Left ventricle myocardium superior (tissue), 1 donor: ENCODE measurements at regions not wholly inside any gene's neighbourhood (a gene's known extent, or its start where the extent isn't known, plus 50 kb on each side); places are given as distances from the start of the nearest gene placed in this dataset.
A peak's percentile ranks its signal among the peaks of the same experiment; 100 is the strongest.

Source experiments
- ATAC-seq: fragments of 200-7000 bp; cut with Tn5 transposase; one replicate; pipeline ENCODE4 v1.9.1; 2020; ENCODE audit warnings: mild to moderate bottlenecking, moderate library complexity
- DNase-seq: peaks from one replicate; pipeline ENCODE4 v3.0.0-alpha.2; 2020
- intact Hi-C: fragments of 100-400 bp; cut with micrococcal nuclease; formaldehyde crosslinking; loops from one replicate; pipeline ENCODE4 v1.11.0; 2022
- donor health status: DM: no; HTN: yes; CAD: no; lungs with severe emphysema.

DNA sequence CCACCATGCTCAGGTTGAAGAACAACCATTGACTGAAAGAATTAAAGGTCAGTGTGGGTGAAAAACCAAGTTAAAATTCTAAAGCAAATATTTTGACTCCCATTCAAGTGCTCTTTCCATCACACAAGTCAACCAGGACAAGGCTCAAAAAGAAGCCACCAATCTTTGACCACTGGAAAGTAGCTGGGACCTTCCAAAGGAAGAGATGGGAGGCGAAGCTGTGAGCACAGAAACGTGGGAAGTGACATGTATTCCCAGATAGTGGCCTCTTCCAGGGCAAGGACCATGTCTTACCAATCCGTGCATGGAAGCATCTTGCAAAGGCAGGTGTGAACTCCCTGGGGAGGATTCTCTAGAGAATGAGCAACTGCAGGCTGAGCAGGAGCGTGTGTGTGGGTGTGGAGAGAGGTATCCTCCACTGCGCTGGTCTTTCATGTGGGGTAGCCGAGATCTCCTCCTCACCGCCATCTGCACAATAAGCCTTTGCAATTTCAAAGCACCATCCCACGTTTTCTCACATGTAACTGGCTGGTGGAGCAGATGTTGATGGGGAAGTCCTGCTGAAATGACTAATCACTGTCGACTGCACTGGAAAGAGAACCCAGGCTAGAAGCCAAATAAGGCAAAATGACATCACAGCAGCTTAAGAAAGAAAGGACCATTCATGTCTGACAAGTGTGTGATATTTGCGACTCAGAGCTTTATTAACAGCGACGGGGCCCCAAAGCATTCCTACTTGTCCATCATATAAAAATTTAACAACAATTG, 189.4 kb upstream of the RREB1 start:
- intact Hi-C loops = no loop called here
- ATAC-seq = peak; percentile 8
- no peak for DNase-seq

DNA sequence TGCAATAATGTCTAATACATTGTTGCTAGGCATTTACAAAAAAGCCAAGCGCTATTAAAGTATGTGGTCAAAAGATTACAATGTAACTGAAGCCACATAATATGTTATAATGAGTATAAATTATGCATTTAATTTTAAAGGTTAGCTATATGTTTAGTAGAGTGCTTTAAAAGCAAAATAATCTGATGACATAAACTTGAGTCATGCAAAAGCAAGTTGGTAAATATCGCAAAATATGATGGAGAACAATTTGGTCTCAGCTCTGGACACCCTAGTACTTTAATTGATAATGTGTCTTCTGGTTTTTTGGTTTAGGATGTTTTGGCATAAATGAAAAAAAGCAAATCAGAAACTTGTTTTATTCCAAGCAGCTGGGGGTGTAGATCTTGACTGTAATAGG, 188.6 kb upstream of the RREB1 start:
- ATAC-seq = no peak
- intact Hi-C loops = no loop called here
- no peak for DNase-seq

DNA sequence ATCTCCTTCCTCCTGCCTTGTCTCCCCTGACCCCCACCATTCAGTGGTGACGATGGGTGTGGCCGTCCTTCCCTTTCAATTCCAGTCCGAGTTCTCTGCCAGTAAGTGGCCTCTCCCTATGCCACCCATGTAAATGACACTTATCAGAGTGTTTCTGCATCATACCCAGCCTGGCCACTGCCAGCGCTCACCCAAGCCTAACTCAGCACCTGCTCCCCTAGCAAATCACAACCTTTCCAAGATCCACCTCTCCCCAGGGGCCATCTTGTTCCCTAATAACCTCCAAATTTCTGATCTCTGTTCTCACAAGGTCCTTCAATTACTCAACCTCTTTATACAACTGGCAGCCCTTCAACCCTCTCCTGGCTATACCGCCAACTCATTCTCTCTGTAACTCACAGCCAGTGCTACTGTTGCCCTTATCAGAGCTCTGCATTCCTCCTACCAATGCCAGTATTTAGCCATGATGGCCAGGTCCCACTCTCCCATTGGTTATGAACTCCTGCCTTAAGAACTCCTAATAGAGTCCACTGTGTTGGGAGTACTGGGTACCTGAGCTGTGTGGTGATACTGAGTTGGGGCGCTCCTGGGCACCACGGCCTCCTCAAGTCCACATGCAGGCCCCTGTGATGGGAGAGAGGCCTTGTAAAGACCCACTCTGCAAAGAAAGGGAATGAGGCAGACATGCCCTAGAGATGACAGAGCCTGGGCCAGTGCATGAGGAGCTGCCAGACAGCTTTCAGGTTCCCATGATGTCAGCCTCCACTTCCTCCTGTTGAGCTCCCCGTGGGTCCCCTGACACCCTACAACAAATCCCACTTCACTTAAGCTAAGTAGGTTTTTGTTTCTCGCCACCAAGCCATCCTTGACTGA, 187.4 kb upstream of the RREB1 start:
- intact Hi-C loops = no loop called here
- ATAC-seq = peak; percentile 63
- no peak for DNase-seq

DNA sequence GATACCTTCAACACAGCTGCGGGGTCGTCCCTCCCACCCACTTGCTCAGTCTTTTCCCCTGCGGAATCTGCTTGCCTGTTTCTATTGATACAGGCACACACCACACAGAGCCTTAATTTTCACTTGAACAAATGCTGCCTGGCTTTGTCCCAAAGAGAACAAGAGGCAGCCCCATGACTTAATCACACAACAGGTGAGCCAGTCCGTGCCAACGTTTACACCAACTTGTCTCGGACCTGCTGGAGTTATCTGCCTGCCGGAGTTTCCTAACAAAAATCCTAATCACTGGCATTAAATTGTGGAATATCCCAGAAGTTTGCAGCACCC, 186.8 kb upstream of the RREB1 start:
- no peak for DNase-seq
- intact Hi-C loops = no loop called here
- ATAC-seq = no peak

DNA sequence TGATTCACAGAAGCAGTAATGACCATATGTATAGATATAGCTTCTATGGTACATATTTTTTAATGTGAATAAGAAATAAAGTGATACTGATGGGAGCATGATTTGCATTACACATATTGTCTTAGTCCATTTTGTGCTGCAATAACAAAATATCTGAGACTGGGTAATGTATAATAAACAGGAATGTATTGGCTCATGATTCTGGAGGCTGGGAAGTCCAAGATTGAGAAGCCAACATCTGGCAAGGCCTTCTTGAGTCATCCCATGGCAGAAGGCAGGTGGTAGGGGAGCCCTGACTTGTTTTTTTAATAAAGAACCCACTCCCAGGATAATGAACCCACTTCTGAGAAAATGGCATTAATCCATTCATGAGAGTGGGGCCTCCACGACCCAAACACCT, 185.6 kb upstream of the RREB1 start:
- DNase-seq (no peak), ATAC-seq (no peak)
- intact Hi-C loops = no loop called here

DNA sequence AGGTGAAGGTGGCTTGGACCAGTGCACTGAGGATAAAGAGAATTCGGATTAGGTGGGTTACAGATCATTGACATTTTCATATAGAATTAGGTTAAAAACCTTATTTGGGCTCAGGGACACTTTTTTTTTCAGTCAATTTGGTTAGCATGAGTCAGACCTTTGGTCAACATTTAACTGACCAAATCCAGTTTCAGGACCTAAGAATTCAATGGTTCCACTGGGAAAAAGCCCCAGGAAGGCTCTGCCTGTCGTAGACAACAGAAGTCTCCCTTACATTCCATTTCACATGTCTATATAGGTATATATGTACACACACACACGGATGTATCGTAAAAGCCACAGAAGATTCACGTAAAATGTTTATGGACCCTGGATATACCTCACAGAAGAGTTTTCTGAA, 184.2 kb upstream of the RREB1 start:
- DNase-seq (no peak), ATAC-seq (no peak)
- intact Hi-C loops = no loop called here

DNA sequence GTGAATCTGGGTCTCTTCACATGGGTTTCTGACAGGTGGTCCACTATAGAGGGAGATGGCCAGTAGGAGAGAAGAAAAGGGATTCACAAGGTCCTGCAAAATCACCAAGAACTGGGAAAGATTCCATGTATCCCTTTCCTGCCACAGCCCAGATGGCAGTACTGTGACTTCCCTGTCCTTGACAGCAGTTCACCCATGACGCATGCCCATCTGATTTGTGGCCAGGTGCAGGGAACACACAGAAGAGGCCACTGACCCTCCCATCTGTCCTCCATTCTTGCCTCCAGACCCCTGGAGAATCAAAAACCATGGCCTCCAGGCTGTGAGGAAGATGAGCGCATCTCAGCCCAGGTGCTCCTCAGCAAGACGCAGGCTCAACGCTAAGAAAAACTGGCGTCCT, 183.1 kb upstream of the RREB1 start:
- no peak for ATAC-seq
- intact Hi-C loops = no loop called here
- DNase-seq = no peak

DNA sequence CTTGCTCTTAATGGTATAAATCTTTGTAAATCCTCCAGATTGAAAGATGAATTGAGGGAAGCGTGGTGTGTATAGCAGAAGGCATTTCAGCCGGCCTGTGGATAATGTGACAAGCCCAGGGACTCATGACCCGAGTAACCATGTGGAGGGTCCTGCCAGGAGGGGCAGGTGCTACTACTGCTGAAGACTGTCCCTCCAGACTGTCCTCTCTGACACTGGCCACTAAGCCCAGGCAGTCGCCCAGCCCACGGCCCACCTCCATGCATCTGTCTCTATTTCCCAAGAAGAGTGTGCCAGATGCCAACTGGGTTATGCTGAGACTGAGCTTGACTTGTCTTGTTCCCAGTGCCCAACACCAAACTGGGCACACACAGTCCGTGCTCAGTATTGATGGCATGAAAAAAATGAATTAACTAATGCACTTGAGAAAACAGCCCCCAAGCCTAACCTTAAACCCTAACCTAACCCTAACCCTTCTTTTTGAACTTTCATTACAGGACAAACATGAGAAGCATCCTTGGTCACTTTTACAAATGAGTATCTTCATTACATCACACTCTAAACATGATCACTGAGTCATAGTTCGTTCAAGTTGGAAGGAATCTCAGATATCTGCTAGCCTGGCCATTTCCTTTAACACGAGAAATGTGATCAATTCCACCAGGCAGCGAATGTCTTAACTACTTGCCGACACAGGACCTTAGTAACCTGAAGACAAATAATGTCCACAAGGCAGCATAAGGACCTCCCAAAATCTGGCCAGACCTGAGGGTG, 182.2 kb upstream of the RREB1 start:
- no peak for DNase-seq
- ATAC-seq = no peak
- intact Hi-C loops = no loop called here

DNA sequence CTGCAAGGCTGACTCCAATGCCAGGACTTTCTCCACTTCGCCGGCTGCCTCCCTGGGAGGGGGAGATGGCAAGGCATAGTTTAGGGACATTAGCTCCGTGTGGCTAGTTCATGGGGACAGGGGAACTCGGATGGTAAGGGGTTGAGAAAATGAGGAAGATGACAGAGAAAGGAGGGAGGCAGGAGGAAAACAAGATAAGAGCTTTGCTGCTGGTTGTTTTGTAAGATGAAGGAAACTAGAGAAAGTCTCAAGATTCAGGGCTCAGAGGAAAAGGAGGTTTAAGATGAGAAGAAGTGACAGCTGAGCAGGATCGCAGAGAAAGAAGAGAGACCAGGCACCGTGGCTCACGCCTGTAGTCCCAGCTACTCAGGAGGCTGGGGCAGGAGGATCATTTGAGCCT, 180.9 kb upstream of the RREB1 start:
- DNase-seq = no peak
- ATAC-seq = no peak
- intact Hi-C loops = no loop called here

DNA sequence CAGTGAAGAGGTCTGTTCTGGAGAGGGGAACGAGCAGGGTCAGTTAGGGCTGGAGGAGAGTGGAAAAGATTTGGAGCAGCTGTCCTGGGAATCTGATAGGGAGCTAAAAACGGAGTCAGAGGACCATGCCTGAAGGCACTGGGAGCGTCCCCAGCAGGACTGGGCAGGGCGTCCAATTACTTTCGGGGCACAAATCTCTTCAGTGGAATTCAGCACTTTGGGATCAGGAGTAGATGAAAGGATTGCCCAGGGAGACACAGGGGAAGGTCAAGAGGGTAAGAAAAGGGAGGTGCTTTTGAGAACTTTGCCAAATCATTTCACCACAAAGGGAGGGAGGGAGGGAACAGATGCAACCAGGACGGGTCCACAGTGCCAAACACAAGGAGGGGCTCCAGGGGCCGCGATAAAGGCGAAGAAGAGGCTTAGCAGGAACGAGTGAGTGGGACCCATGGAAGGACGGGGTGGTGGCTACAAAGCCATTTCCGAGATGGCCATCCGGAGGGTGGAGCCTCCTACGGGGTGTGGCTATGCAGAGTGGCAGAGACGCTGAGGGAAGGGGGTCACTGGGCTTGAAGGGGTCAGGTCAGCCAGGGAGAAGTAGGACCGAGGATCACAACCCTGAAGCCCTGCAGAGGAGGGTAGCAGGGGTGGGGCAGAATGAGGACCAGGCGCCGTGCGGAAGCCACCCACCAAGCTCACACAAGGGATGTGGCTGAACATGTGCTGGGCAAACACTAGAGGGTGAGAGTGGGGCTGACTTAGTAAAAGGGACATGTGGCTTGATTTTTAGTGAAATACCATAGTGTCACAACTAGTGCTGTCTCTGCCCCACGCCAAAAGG, 180.0 kb upstream of the RREB1 start:
- intact Hi-C loops = no loop called here
- DNase-seq = peak; percentile 63
- ATAC-seq = peak; percentile 92

DNA sequence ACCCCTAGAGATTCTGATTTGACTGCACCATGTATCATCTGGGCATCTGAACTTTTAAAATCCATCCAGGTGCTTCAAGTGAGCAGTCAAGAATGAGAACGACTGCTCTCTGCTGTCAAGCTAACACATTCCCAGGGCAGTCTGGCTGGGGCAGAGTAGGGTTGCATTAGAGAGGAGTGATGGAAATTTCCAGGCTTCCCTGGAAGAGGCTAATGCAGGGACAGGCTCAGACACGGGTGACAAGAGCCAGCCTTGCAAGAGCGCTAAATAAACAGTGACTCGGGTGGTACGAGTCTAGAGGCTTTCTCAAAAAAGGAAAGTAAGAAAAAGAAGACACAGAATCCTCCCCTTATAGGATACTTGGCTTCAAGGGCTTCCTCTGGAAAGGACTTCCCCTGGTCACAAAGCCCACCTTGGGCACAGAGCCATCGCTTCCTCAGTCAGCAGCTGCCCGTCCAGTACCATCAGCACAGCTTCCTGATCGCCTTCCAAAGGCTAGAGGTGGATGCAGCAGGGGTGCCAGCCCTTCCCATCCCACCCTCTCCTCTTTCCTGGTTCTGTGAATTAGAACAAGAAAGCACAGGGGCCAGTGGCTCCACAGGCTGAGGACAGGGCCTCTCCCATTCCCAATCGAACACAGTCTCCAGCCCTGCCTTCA, 177.4 kb upstream of the RREB1 start:
- intact Hi-C loops = no loop called here
- DNase-seq (no peak), ATAC-seq (no peak)

DNA sequence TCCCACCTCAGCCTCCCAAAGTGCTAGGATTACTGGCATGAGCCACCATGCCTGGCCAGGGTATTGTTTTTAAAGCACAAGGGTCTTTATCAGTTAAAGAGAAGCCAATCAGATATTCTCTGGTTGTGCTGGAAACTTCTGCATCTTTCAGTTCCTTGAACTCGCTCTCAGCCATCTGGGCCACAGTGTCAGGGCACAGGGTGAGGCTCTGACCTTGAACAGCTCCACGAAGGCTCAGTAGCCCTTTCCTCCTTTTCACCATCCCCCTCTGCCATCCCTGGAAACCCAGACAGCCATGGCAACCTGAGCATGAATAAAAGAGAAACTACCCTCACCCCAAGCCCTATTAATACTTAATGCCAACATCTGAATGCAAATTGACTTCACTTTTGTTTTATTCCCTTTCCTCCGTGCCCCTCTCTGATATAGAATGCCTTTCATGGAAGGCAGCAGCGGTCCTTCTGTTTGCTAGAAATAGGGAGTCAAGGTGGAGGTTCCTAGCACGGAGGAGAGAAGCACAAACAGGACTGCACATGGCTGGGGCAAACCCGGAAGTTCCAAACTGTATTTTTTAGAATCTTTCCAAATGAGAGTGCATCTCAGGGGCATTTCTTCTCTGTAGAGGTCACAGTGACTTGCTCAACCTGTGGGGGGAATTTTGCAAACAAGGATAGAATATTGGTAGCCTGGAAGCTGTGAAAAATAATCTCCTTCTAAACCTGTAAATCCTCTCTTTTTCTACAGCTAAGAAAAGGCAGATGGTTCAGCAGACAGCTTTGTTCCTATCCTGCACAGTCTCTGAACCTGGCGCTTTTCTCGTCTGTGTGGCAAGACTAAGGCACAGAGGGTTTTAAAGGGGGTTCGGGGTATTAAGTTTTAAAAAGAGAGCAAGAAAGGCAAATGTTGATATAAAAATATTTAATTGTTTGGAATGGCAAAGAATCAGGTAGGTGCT, 176.4 kb upstream of the RREB1 start:
- intact Hi-C loops = no loop called here
- ATAC-seq (no peak), DNase-seq (no peak)

DNA sequence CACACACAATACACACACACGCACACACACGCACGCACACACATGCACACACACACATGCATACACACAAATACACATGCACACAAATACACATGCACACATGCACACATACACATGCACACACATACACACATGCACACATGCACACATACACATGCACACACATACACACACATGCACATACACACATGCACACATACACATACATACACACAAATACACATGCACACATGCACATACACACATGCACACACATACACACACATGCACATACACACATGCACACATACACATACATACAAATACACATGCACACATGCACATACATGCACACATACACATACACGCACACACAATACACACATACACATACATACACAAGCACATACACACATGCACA, 175.4 kb upstream of the RREB1 start:
- DNase-seq (no peak), ATAC-seq (no peak)
- intact Hi-C loops = no loop called here

DNA sequence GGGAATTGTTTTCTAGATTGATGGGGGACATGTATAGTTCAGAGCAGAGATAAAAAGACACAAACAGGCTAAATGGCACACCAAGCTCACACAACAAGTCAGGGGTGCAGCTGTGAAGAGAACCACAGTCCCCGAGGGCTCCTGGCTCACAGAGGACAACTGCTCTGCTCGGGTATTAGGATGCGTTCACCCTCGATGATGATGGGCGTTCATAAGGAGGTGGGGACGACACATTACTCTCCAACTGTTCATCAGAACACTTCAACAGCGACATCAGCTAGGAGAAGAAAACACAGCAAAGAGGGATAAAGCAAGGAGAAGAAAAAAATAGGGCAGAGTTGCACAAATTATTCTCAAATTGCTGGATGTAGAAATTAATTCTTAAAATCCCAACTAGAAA, 174.8 kb upstream of the RREB1 start:
- intact Hi-C loops = no loop called here
- no peak for DNase-seq
- no peak for ATAC-seq

DNA sequence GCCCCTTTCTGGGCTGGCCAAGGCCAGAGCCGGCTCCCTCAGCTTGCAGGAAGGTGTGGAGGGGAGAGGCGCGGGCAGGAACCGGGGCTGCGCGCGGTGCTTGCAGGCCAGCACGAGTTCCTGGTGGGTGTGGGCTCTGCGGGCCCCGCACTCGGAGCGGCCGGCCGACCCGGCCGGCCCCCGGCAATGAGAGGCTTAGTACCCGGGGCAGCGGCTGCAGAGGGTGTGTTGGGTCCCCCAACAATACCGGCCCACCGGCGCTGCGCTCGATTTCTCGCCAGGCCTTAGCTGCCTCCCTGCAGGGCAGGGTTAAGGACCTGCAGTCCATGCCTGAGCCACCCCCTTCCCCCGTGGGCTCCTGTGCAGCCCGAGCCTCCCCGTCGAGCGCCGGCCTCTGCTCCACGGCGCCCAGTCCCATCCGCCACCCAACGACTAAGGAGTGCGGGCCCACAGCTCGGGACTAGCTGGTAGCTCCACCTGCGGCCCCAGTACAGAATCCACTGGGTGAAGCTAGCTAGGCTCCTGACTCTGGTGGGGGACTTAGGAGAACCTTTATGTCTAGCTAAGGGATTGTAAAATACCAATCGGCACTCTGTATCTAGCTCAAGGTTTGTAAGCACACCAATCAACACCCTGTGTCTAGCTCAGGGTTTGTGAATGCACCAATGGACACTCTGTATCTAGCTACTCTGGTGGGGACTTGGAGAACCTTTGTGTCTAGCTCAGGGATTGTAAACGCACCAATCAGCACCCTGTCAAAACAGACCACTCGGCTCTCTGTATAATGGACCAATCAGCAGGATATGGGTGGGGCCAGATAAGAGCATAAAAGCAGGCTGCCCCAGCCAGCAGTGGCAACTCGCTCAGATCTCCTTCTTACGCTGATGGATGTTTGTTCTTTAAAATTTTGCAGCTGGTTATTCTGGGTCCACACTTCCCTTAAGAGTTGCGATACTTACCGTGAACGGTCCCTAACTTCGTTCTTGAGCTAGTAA, 167.4 kb upstream of the RREB1 start:
- DNase-seq (no peak), ATAC-seq (no peak)
- intact Hi-C loops = no loop called here

DNA sequence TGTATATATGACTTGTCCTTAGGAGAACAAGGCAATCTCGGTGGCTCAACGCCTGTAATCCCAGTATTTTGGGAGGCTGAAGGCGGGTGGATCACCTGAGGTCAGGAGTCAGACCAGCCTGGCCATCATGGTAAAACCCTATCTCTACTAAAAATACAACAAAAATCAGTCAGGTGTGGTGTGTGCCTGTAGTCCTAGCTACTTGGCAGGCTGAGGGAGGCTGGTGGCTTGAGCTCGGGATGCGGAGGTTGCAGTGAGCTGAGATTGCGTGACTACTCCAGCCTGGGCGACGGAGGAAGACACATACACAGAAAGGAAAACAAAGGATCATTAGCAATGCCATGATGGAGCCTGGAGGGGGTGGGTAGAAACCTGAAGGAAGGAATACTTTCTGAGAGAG, 166.6 kb upstream of the RREB1 start:
- intact Hi-C loops = no loop called here
- no peak for DNase-seq
- ATAC-seq = no peak

DNA sequence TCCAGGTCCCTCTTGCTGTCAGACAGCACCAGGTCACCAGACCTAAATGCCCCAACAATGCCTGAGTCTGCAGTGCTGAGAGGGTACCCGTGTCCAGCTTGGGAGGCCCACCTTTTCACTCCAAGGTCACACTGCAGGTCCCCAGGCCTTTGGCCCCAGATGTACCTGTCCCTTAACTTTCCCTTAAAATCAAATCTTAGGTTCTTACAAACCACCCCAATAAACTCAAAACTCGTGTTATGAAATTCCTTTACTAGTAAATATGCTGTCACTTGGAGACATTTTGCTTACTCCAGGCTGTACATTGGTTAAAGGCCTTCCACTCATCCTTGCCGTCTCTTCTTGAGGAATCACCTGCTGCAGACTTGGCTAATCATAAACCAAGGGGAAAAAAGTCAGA, 165.7 kb upstream of the RREB1 start:
- no peak for DNase-seq
- intact Hi-C loops = no loop called here
- ATAC-seq = no peak
